ENCODE measurements at regions not wholly inside any gene's neighbourhood (a gene's known extent, or its start where the extent isn't known, plus 50 kb on each side); places are given as distances from the start of the nearest gene placed in this dataset.

GRCh38 chr6:102493485-102493884 lies 1100.0 kb downstream of the GRIK2 start:
- DNase-seq = no peak

DNA sequence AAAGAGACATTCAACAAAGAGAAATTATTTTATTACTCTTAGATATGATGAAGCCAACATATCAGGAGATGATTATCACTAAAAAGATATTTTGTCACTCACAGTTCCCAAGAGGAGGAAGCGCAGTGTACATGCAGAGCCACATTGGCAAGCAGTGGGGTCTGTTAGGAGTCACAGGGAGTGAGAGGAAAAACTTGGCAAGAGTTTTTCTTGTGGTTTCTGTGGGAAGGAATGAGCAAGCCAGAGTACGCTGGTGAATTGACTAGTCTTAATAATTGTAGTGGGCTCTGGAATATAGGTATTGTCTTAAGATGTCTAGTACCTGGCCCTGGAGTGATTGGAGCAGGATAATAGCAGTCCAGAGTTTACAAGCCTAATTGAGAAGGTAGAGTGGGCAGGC lies 1095.2 kb downstream of the GRIK2 start:
- peak; percentile 9 to 53 for DNase-seq

DNA sequence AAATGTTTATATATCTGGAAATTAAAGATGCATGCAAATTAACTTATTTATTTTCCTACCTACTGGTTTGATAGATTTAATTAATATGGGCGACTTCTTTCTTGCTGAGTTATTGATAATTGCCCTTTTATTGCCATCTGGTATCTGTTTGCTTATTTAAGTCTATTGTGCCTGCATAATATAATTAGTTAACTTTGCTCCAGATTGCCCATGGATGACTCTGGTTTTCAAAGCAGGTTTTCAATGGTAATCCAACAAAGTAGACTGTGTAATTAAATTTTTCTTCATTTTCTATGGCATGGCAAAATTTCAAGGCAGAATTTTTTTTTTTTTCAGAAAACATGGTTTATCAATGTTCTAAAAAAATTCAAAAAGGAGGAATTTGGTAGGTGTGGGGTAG lies 1092.0 kb downstream of the GRIK2 start:
- DNase-seq = peak; percentile 10 to 29

DNA sequence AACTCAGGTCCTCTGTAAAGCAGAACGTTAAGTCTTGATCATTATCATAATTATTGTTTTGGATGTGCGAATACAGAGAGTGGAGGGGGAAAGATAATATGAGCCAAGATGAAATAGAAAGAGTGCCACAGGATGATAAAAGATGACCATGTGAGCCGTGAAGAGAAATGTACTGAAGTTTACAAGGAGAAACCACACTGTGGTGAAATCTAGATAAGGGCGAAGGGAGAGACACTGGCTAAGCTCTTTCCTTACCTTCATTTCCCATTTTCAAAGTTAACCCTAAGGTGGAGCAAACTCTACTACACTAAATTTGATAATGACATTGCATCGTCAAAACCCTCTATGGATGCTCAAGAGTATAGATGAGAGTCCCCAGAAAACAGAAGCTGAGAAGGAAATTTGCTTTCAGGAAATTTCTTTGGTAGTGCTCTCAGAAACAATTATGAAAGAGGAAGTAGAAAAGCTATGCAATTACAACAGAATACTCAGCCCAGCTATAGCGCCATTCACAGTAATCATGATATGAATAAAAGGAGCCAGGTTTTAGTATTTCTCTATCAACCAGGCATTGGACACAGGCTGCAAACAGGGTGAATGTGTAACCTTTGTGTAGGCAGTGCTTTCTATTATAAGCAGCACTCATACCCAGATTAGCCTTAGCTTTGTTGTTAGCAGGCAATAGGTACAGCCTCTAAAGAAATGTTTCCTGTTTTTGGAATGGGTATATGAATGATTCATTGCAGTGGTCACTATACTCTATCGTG lies 1080.7 kb downstream of the GRIK2 start:
- DNase-seq = no peak

- no peak for DNase-seq
These were observed 1065.5 kb downstream of the GRIK2 start for GRCh38 chr6:102458990-102459389.

- DNase-seq = peak; percentile 15 to 83
These were observed 1044.7 kb downstream of the GRIK2 start for GRCh38 chr6:102438171-102438570.

DNA sequence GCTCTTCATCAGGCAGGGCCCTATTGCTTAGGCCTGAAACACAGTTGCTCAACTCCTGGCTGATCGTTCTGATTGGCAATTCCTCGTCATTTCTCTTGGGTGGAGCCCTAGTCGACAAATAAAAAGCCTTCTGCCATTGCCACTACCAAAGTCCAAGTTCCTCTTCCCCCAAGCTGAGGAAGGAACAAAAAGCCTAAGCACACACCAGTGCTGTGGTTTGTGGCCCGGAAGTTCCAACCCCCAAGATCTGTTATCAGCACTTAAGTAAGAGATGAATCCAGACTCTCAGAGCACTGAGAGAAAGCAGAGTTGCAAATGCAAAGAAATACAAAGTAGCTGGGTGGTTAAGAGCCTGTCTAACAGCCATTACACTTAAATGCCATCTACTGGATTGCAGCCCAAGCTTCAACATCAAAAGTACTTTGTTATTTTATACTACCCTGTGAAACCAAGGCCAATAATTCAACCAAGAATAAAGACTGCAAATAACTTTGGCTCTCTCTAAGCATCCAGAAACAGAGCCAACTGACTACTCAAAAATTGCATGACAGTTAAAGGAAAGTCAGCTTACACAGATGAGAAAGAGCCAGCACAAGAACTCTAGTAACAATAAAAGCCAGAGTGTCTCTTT lies 1024.0 kb downstream of the GRIK2 start:
- peak; percentile 60 to 78 for DNase-seq

GRCh38 chr6:102415891-102416290 lies 1022.4 kb downstream of the GRIK2 start:
- no peak for DNase-seq

DNA sequence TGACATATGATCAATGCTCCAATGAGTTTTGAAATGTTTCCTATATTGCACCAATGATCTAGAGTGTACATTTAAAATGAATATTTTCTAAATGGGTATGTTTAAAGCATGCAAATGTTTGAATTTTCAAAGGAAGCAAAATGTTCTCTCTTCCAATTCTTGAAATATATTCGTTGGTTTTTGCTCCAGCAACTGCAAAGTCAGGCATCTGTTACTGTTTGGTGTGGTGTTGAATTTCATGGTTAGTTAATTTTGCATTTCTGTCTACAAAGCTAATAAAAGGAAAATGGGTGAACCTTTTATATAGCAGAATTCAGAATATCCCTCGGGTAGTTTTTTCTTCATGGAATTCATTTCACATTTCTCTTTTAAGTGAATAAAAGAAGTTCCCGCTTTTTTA lies 1018.3 kb downstream of the GRIK2 start:
- DNase-seq = peak; percentile 6 to 32

- no peak for DNase-seq
These were observed 1014.6 kb downstream of the GRIK2 start for GRCh38 chr6:102407886-102408741.

GRCh38 chr6:102405860-102406259 lies 1012.4 kb downstream of the GRIK2 start:
- no peak for DNase-seq

DNA sequence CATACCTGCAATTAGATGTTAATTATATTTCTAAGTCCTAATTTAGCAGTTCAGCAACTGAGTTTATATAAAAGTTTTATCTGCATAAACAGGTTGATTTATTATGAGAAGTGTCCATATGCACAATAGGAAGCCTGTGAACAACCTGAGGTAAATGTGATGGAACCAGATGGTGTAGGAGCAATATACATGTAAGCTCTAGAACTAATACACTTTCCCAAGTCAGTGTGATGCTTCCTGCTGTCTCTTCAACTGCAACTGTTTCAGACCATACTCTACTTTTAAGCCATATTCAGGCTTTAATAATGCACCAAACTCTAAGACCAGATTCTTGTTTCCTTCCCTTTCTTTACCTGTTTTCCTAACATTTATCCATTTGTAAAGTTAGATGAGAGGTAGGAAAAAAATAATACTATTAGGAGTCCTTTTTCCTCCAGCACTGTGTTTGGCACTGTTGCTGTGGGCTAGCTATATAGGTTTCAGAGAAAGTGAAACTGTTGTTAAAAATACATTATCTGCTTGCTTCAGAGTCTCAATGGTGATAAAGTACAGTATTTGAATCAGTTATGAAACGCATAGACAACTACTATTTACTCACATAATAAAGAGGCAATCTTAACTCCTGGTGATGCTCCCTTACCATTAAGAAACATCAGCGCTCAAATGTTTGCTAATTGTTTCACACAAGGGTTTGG lies 1009.3 kb downstream of the GRIK2 start:
- DNase-seq = peak in 1 of 2 experiments; percentile 14

DNA sequence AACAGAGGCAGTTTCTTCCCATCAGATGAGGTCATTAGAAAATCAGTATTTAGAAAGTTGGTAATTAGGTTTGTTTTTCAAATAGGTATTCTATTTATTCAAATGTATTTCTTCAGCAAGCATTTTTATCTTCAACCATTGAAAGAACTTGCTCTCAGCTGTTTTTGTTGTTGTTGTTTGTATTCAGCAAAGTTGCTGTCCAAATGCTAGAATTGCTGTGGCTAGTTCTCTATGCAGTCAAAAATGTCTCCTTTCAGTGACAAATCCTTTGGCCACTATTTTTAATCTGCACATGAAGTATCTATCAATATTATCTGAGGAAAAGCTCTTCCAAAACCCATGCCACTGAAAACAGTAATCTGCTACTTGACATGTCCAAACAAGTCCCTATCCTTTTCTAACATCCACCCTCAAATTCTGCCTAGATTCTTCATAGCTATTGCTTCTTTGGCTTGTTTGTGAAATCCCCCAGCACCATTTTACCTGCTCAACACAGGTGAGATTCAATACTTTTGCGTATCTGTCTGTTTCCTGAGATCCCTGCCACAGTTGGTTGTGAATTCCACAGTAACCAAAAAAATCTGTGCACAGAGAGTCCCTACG lies 1005.4 kb downstream of the GRIK2 start:
- no peak for DNase-seq

- no peak for DNase-seq
These were observed 997.0 kb downstream of the GRIK2 start for GRCh38 chr6:102390541-102390940.

GRCh38 chr6:102389994-102390393 lies 996.5 kb downstream of the GRIK2 start:
- peak; percentile 24 to 62 for DNase-seq

DNA sequence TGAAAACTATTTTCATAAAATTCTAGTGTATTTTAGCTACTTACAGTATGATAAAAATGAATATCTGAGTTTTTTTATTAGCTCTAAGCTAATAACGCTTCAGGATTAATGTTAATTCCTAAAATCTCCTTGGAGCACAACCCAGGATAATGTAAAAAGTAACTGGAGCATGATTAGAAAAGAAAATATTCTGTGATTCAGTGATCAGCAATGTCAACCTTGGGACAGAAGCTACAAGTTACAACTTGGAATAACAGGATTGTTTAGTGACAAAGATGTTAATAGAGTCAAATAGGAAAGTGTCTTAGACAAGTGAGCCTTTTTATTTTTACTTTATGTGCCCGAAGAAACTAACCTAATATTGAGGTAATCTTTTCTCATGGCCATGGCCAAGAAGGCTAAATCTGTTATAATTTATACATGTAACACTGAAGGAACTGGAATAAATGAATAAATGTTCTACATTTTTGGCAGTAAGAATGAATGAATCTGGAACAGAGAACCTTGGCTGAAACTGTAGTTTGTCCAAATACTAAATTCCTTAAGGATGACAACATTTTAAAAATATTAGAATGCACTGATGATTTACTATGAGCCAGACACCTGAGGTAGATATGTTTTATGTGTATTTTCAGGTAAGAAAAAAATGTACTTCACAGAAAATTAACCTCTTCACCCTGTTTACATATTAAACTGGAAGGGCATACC lies 994.0 kb downstream of the GRIK2 start:
- DNase-seq = peak in 1 of 2 experiments; percentile 49

GRCh38 chr6:102381203-102381602 lies 987.7 kb downstream of the GRIK2 start:
- no peak for DNase-seq

DNA sequence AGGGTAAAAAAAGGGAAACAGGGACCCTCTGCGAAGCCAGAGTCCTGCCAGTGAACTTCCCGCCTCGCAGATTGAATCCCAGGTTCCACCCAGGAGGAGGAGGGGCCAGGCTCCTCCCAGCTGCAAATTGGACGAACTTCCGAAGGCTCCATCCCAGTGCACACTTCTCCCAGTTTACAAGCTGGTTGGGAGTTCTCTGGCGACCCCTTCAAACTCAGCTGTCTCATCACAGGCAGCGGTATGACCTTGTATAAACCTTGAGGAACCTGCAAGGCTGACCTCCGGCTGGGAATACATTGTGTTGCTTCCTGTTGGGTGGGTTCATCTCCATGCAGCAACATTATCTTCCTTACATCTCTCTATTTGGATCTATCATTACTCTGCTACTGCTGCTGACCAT lies 962.7 kb downstream of the GRIK2 start:
- no peak for DNase-seq

GRCh38 chr6:102355578-102355977 lies 962.1 kb downstream of the GRIK2 start:
- no peak for DNase-seq

GRCh38 chr6:102352552-102352951 lies 959.0 kb downstream of the GRIK2 start:
- no peak for DNase-seq

DNA sequence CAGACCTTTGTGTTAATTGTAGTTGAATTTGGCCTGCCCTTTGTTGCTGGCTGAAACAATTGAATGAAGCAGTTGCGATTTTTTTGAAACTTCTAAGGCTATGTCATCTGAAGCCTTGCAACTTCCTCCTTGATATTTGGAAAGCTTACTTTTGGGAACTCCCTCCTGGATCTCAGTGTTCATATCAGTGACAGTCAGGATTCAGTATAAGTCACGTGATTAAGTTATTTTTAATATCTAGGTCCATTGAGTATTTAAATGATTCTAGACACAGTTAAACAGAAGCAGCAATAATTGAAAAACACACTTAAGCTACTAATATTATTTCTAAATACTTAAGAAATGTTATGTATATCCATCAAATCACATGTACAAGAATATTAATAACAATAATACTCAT lies 951.3 kb downstream of the GRIK2 start:
- no peak for DNase-seq

DNA sequence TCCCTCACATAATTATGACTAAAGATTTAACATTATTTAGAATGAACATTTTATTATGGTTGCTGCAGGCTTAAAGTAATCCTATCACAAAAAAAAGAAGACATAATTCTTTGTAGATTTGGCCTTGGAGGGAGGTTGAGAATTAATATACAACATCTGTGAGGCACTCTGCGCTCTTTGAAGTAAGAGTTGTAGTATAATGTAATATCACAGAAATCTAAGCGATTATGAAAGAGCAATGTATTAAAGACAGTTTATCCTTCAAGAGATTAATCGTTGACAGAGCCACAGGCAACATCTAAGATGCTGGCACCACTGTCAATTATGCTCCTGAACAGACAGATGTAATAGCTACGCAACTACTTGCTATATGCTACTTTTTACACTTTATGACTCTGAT lies 946.8 kb downstream of the GRIK2 start:
- DNase-seq = no peak
